ENCODE measurements at regions not wholly inside any gene's neighbourhood (a gene's known extent, or its start where the extent isn't known, plus 50 kb on each side); places are given as distances from the start of the nearest gene placed in this dataset.

DNA sequence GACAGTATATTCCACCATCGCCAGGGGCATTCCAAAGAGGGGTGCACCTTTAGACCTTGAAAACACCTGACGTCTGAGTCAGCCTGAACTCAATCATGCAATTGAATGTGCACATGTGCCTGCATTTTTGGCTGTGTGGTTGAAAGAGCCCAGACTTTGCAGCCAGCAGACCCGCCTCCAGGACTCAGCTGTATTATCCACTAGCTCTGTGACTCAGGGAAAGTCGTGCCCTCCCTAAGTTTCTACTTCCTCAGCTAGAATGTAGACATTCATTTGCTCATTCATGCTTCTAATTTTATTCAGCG, 94.2 kb downstream of the LRRC30 start:
- TF ChIP-seq, protein P1, sequence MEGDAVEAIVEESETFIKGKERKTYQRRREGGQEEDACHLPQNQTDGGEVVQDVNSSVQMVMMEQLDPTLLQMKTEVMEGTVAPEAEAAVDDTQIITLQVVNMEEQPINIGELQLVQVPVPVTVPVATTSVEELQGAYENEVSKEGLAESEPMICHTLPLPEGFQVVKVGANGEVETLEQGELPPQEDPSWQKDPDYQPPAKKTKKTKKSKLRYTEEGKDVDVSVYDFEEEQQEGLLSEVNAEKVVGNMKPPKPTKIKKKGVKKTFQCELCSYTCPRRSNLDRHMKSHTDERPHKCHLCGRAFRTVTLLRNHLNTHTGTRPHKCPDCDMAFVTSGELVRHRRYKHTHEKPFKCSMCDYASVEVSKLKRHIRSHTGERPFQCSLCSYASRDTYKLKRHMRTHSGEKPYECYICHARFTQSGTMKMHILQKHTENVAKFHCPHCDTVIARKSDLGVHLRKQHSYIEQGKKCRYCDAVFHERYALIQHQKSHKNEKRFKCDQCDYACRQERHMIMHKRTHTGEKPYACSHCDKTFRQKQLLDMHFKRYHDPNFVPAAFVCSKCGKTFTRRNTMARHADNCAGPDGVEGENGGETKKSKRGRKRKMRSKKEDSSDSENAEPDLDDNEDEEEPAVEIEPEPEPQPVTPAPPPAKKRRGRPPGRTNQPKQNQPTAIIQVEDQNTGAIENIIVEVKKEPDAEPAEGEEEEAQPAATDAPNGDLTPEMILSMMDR (IDR thresholded peaks at IDR 0.05; ENCODE audit: insufficient read depth, low read length), result no peak
- DNase-seq (ENCODE audit: low read depth), result no peak
- H3K4me3 ChIP-seq (ENCODE audit: low read depth, low read length), result no peak overlapping the region

GRCh38 chr18:7329016-7329415, 98.1 kb downstream of the LRRC30 start:
- TF ChIP-seq, protein P1 (IDR thresholded peaks at IDR 0.05; ENCODE audit: insufficient read depth, low read length), result no peak
- DNase-seq (ENCODE audit: low read depth), result no peak
- H3K4me3 ChIP-seq (ENCODE audit: low read depth, low read length), result no peak overlapping the region

DNA sequence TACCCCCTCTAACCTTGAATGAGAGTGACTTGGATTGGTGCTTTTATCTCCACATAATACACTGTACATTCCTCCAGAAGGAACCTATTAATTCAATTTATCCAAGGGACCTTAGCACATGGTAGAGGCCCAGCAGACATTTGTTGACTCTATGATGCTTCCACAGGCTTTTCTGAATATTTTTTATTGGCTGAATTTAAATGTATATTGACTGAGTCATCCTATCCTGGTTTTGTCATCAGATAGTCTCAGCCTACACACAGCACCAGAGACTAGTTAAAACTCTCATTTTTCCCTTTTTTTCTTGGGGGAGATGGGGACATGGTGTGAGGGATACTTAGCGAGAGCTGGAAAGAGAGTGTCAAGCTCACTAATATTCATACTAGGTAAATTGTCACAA, 101.6 kb downstream of the LRRC30 start:
- H3K4me3 ChIP-seq (ENCODE audit: low read depth, low read length), result no peak overlapping the region
- DNase-seq (ENCODE audit: low read depth), result no peak
- TF ChIP-seq, protein P1 (IDR thresholded peaks at IDR 0.05; ENCODE audit: insufficient read depth, low read length), result no peak

- no peak overlapping the region for H3K4me3 ChIP-seq (ENCODE audit: low read depth, low read length)
- TF ChIP-seq, protein P1 (IDR thresholded peaks at IDR 0.05; ENCODE audit: insufficient read depth, low read length), result no peak
- no peak for DNase-seq (ENCODE audit: low read depth)
These were observed 102.2 kb downstream of the LRRC30 start for GRCh38 chr18:7333025-7333562.

- DNase-seq (ENCODE audit: low read depth), result no peak
- H3K4me3 ChIP-seq (ENCODE audit: low read depth, low read length), result no peak overlapping the region
- TF ChIP-seq, protein P1 (IDR thresholded peaks at IDR 0.05; ENCODE audit: insufficient read depth, low read length), result no peak
These were observed 104.2 kb downstream of the LRRC30 start for GRCh38 chr18:7334973-7335568.

DNA sequence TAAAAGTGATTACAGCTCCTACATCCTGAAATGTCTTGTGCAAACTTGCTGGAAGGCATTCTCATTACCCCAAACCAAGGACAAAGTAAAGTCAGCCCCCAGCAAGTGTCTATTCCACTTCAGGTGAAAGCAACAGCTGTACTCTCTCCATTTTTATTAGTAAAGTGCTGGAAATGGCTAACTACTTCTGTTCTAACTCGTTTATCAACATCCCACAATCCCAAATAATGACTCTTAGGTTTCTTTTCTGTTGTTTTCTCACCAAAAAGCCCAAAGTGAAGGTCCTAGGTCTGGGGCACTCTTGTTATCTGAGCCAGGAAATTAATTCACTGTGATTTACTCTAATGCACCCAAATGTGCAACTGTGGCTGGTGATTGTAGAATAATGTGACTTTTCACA, 105.7 kb downstream of the LRRC30 start:
- TF ChIP-seq, protein P1 (IDR thresholded peaks at IDR 0.05; ENCODE audit: insufficient read depth, low read length), result no peak

DNA sequence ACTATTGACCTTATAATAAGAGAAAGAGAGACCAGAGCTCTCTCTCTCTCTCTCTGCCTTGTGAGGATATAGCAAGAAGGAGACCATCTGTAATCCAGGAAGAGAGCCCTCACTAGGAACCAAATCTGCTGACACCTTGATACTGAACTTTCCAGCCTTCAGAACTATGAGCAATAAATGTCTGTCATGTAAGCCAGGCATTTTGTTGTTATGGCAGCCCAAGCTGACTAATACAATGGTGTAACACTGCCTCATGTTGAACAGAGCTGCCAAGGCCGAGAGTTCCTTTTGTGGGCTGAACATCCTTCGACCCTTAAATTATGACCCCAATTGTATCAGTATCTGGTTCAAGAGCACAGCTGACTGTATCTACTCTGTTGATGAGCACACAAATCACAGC, 108.0 kb downstream of the LRRC30 start:
- no peak for DNase-seq (ENCODE audit: low read depth)
- TF ChIP-seq, protein P1 (IDR thresholded peaks at IDR 0.05; ENCODE audit: insufficient read depth, low read length), result no peak
- H3K4me3 ChIP-seq (ENCODE audit: low read depth, low read length), result no peak overlapping the region

More for the DNA sequence above, 105.7 kb downstream of the LRRC30 start:
- DNase-seq (ENCODE audit: low read depth), result no peak
- H3K4me3 ChIP-seq (ENCODE audit: low read depth, low read length), result no peak overlapping the region
